ENCODE measurements at regions not wholly inside any gene's neighbourhood (a gene's known extent, or its start where the extent isn't known, plus 50 kb on each side); places are given as distances from the start of the nearest gene placed in this dataset.

GRCh38 chr14:76955575-76956315, 72.8 kb downstream of the IRF2BPL start:
- no peak for ATAC-seq
- 19 to 20% methylated on average over 13 of the region's 13 CpGs for WGBS, 2 donors
- TF ChIP-seq POLR2A (IDR thresholded peaks at IDR 0.05), result no peak
- TF ChIP-seq, protein P1, sequence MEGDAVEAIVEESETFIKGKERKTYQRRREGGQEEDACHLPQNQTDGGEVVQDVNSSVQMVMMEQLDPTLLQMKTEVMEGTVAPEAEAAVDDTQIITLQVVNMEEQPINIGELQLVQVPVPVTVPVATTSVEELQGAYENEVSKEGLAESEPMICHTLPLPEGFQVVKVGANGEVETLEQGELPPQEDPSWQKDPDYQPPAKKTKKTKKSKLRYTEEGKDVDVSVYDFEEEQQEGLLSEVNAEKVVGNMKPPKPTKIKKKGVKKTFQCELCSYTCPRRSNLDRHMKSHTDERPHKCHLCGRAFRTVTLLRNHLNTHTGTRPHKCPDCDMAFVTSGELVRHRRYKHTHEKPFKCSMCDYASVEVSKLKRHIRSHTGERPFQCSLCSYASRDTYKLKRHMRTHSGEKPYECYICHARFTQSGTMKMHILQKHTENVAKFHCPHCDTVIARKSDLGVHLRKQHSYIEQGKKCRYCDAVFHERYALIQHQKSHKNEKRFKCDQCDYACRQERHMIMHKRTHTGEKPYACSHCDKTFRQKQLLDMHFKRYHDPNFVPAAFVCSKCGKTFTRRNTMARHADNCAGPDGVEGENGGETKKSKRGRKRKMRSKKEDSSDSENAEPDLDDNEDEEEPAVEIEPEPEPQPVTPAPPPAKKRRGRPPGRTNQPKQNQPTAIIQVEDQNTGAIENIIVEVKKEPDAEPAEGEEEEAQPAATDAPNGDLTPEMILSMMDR (IDR thresholded peaks at IDR 0.05), result no peak
- H3K4me3 ChIP-seq, result no peak overlapping the region
- H3K36me3 ChIP-seq (replicated peaks in 1 of 2; ENCODE audit: insufficient read depth in 1 of 2, low read depth in 2 of 2), result no peaks in the 10 kb centered on the region
- H3K4me1 ChIP-seq, result peaks cover 51% of the 10 kb centered on the region
- intact Hi-C loops (cut with DNase I), result no loop called here
- no peaks in the 10 kb centered on the region for H3K9me3 ChIP-seq
- H3K27me3 ChIP-seq, result no peaks in the 10 kb centered on the region
- DNase-seq, result peak in 2 of 4 donors; percentile 16 to 57
- H3K27ac ChIP-seq, result peak overlapping the region; percentile 91 to 93 (median 92)

GRCh38 chr14:76954394-76955190, 73.9 kb downstream of the IRF2BPL start:
- intact Hi-C loops (cut with DNase I), result no loop called here
- H3K9me3 ChIP-seq, result no peaks in the 10 kb centered on the region
- TF ChIP-seq, protein P1 (IDR thresholded peaks at IDR 0.05), result no peak
- no peak for TF ChIP-seq POLR2A (IDR thresholded peaks at IDR 0.05)
- WGBS, 2 donors, result 75 to 84% methylated on average over 4 to 5 of the region's 5 CpGs
- peaks cover 58% of the 10 kb centered on the region for H3K4me1 ChIP-seq
- H3K27ac ChIP-seq, result peak overlapping the region; percentile 91 to 93 (median 92)
- ATAC-seq (no peak), DNase-seq (no peak)
- no peak overlapping the region for H3K4me3 ChIP-seq
- H3K27me3 ChIP-seq, result no peaks in the 10 kb centered on the region
- no peaks in the 10 kb centered on the region for H3K36me3 ChIP-seq (replicated peaks in 1 of 2; ENCODE audit: insufficient read depth in 1 of 2, low read depth in 2 of 2)

GRCh38 chr14:76953311-76953945, 75.1 kb downstream of the IRF2BPL start:
- DNase-seq (peak; percentile 50 to 82 (median 74)), ATAC-seq (peak; percentile 41)
- Histone ChIP-seq H3K36me3 (replicated peaks in 1 of 2; ENCODE audit: insufficient read depth in 1 of 2, low read depth in 2 of 2) (no peaks in the 10 kb centered on the region), H3K4me1 (peaks cover 64% of the 10 kb centered on the region), H3K27me3 (no peaks in the 10 kb centered on the region), H3K27ac (peak overlapping the region; percentile 49 to 91 (median 90)), H3K9me3 (no peaks in the 10 kb centered on the region), H3K4me3 (no peak overlapping the region)
- TF ChIP-seq POLR2A (IDR thresholded peaks at IDR 0.05), result peak in 2 of 3 donors; percentile 38 to 47
- TF ChIP-seq, protein P1 (IDR thresholded peaks at IDR 0.05), result no peak
- intact Hi-C loops (cut with DNase I), result no loop called here
- 26 to 30% methylated on average over 6 to 10 of the region's 10 CpGs for WGBS, 2 donors

DNA sequence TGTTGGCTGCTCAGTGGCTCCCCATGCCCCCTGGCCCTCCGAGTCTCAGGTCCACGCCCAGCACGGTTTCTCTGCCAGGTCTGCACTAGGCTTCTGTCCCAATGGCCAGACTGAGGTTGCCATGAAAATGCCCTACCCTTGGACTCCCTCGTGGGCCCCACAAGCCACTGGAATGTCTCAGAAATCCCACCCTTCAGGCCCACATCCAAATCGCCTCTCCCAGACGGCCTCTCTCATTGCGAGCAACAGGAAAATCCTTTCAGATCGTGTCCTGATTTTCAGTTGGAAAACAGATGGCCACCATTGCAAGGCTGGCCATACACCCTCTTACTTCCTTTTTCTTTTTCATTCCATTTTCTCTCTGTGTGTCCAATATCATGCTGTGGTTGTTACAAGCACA, 77.3 kb downstream of the IRF2BPL start:
- intact Hi-C loops (cut with DNase I), result no loop called here
- H3K9me3 ChIP-seq, result no peaks in the 10 kb centered on the region
- peaks cover 67% of the 10 kb centered on the region for H3K4me1 ChIP-seq
- H3K36me3 ChIP-seq (replicated peaks in 1 of 2; ENCODE audit: insufficient read depth in 1 of 2, low read depth in 2 of 2), result no peaks in the 10 kb centered on the region
- ATAC-seq, result no peak
- no peaks in the 10 kb centered on the region for H3K27me3 ChIP-seq
- no peak overlapping the region for H3K4me3 ChIP-seq
- H3K27ac ChIP-seq, result peak overlapping the region in 3 of 4 donors; percentile 57 to 84 (median 70)
- no peak for DNase-seq
- TF ChIP-seq, protein P1 (IDR thresholded peaks at IDR 0.05), result no peak
- no peak for TF ChIP-seq POLR2A (IDR thresholded peaks at IDR 0.05)
- whole genome bisulfite sequencing, 2 donors, result 70 to 76% methylated on average over 8 of the region's 8 CpGs

Measured in body of pancreas (tissue), 4 donors.